Ishikawa (cell line): ENCODE measurements at regions not wholly inside any gene's neighbourhood (a gene's known extent, or its start where the extent isn't known, plus 50 kb on each side); places are given as distances from the start of the nearest gene placed in this dataset.

Experiments used
- EP300 ChIP-seq: IDR thresholded peaks from 2 replicates; pipeline ENCODE4 v1.6.1; 2012; ENCODE audit warnings: borderline replicate concordance
- FOXM1 ChIP-seq: IDR thresholded peaks from 2 replicates; pipeline ENCODE4 v1.6.1; 2012; ENCODE audit warnings: low read depth, borderline replicate concordance
- MAX ChIP-seq: IDR thresholded peaks from 2 replicates; pipeline ENCODE4 v1.6.1; 2012
- RAD21 ChIP-seq: IDR thresholded peaks from 2 replicates; pipeline ENCODE4 v1.6.1; 2012; ENCODE audit warnings: low read depth
- REST ChIP-seq: IDR thresholded peaks from 2 replicates; pipeline ENCODE4 v1.6.1; 2012; ENCODE audit warnings: low read depth, mild to moderate bottlenecking
- YY1 ChIP-seq: IDR thresholded peaks from 2 replicates; pipeline ENCODE4 v1.6.1; 2012; ENCODE audit warnings: low read depth

DNA sequence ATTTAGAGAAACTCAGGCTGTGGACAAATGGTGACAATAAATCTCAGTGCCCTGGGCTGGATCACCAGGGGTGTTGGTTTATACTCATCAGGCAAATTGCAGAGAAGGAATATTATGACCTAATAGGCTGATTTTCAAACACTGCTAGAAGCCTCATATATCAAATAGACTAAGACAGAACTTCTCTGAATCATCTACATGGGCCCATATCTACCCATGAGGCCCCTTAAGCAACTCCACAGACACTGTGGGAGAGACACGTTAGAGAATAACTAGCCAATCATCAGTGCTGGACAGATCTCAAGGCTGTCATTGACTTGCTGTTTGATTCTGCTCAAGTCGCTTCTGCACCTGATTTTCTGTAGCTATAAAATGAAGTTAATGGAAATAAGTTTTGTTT is 545.8 kb downstream of the SOX6 start:
- no peak for TF ChIP-seq FOXM1
- TF ChIP-seq YY1, result no peak
- TF ChIP-seq RAD21, result no peak
- TF ChIP-seq REST, result peak; percentile 53
- no peak for TF ChIP-seq EP300
- TF ChIP-seq MAX, result no peak
